H1 (cell line): ENCODE measurements at regions not wholly inside any gene's neighbourhood (a gene's known extent, or its start where the extent isn't known, plus 50 kb on each side); places are given as distances from the start of the nearest gene placed in this dataset.

Experiments used
- CTCF ChIA-PET: fragments of 300-600 bp; sonication (Branson Sonifier 250); formaldehyde crosslinking; loops from one replicate; lab custom pipeline; 2021; ENCODE audit not compliant: partially characterized antibody; lab: Charles Lee
- POLR2A ChIA-PET: fragments of 300-600 bp; sonication (Branson Sonifier 250); formaldehyde crosslinking; loops from one replicate; lab custom pipeline; 2021; ENCODE audit warnings: inconsistent platforms; ENCODE audit not compliant: partially characterized antibody; lab: Charles Lee
- DNase-seq, 2 experiments: peaks; one replicate each; pipeline versions ENCODE4 v3.0.0 to v3.0.0-alpha.2; 2010 to 2022; ENCODE audit warnings: low spot score in 2 of 2, low read depth in 1 of 2, mixed read lengths in 1 of 2
- FAIRE-seq: peaks from 2 replicates; lab custom pipeline; 2011; peaks lifted over from hg19 to GRCh38; lab: Jason Lieb, UNC
- H2AFZ ChIP-seq: 2 replicates; pipeline ENCODE4 v1.8.1; 2012; ENCODE audit warnings: low read length, inconsistent platforms
- H2AK5ac ChIP-seq: 2 replicates; pipeline ENCODE4 v1.6.1; 2013; ENCODE audit warnings: low read depth, low read length
- H2BK120ac ChIP-seq: replicated peaks from 2 replicates; pipeline ENCODE3; 2013; ENCODE audit warnings: low read depth, low read length, inconsistent platforms
- H2BK12ac ChIP-seq: 2 replicates; pipeline ENCODE4 v1.6.1; 2013; ENCODE audit warnings: low read depth, low read length
- H2BK15ac ChIP-seq: 2 replicates; pipeline ENCODE4 v1.6.1; 2013; ENCODE audit warnings: low read length
- H2BK20ac ChIP-seq: 2 replicates; pipeline ENCODE4 v1.6.1; 2013; ENCODE audit warnings: low read length
- H2BK5ac ChIP-seq: 2 replicates; pipeline ENCODE4 v1.6.1; 2013; ENCODE audit warnings: low read depth, low read length
- H3K14ac ChIP-seq: 2 replicates; pipeline ENCODE4 v1.6.1; 2013; ENCODE audit warnings: inconsistent platforms; ENCODE audit not compliant: insufficient read length
- H3K18ac ChIP-seq: 2 replicates; pipeline ENCODE4 v1.6.1; 2013; ENCODE audit warnings: low read length; ENCODE audit errors: extremely low read depth
- H3K23ac ChIP-seq: 2 replicates; pipeline ENCODE4 v1.6.1; 2013; ENCODE audit warnings: inconsistent platforms; ENCODE audit not compliant: insufficient read length
- H3K23me2 ChIP-seq: 2 replicates; pipeline ENCODE4 v1.6.1; 2013; ENCODE audit warnings: low read depth, low read length
- H3K27ac ChIP-seq: 2 replicates; pipeline ENCODE4 v1.6.1; 2011; ENCODE audit warnings: low read depth, low read length, inconsistent platforms
- H3K27me3 ChIP-seq, 4 experiments: replicated peaks in 1 of 4; 1 replicate in 1 of 4; 2 replicates in 3 of 4; pipeline versions ENCODE4 v1.6.1 to v1.8.1; 2011 to 2013; ENCODE audit warnings: low read length in 3 of 4, mild to moderate bottlenecking in 3 of 4, inconsistent platforms in 2 of 4, mixed read lengths in 2 of 4, moderate library complexity in 1 of 4; ENCODE audit not compliant: control insufficient read depth in 3 of 4, insufficient read depth in 3 of 4; ENCODE audit errors: extremely low read depth in 1 of 4
- H3K36me3 ChIP-seq, 4 experiments: 2 replicates each; pipeline versions ENCODE4 v1.6.1 to v1.8.1; 2011 to 2013; ENCODE audit warnings: mild to moderate bottlenecking in 4 of 4, low read length in 3 of 4, moderate library complexity in 2 of 4, control low read depth in 1 of 4, inconsistent platforms in 1 of 4; ENCODE audit not compliant: insufficient read depth in 4 of 4, control insufficient read depth in 2 of 4
- H3K4ac ChIP-seq: replicated peaks from 2 replicates; pipeline ENCODE3; 2013; ENCODE audit warnings: low read length, low read depth, mixed read lengths, inconsistent platforms; ENCODE audit not compliant: insufficient read length
- H3K4me1 ChIP-seq, 4 experiments: replicated peaks in 1 of 4; 1 replicate in 1 of 4; 2 replicates in 3 of 4; pipeline versions ENCODE4 v1.6.1 to v1.8.1; 2011 to 2013; ENCODE audit warnings: low read length in 3 of 4, inconsistent platforms in 2 of 4, mixed read lengths in 1 of 4; ENCODE audit not compliant: insufficient read depth in 4 of 4, control insufficient read depth in 3 of 4
- H3K4me2 ChIP-seq, 2 experiments: 2 replicates each; pipeline versions ENCODE4 v1.6.1 to v1.8.1; 2011 to 2013; ENCODE audit warnings: low read depth in 2 of 2, low read length in 2 of 2, control low read depth in 1 of 2, inconsistent platforms in 1 of 2, mild to moderate bottlenecking in 1 of 2; ENCODE audit not compliant: insufficient read depth in 1 of 2
- H3K4me3 ChIP-seq, 4 experiments: fragments of 200-600, 300-600 bp in 1 of 4; sonication (generic), shearing (Covaris generic), sonication (Bioruptor Twin) in 1 of 4; 2 replicates each; pipeline versions ENCODE4 v1.5.1 to v1.8.1; 2011 to 2016; ENCODE audit warnings: low read length in 4 of 4, low read depth in 3 of 4, control low read depth in 2 of 4, inconsistent platforms in 2 of 4, mild to moderate bottlenecking in 2 of 4, mixed read lengths in 1 of 4, moderate library complexity in 1 of 4; ENCODE audit not compliant: insufficient read depth in 2 of 4; ENCODE audit errors: extremely low read depth in 1 of 4
- H3K56ac ChIP-seq: replicated peaks from 2 replicates; pipeline ENCODE3; 2013; ENCODE audit warnings: low read depth, mild to moderate bottlenecking, mixed read lengths, low read length, inconsistent platforms; ENCODE audit not compliant: insufficient read length
- H3K79me1 ChIP-seq: 2 replicates; pipeline ENCODE4 v1.6.1; 2013; ENCODE audit warnings: low read depth, low read length, control low read depth
- H3K79me2 ChIP-seq, 2 experiments: 2 replicates each; pipeline versions ENCODE4 v1.6.1 to v1.8.1; 2012 to 2013; ENCODE audit warnings: low read length in 2 of 2, mild to moderate bottlenecking in 2 of 2, inconsistent platforms in 1 of 2; ENCODE audit not compliant: insufficient read depth in 2 of 2, control insufficient read depth in 1 of 2
- H3K9ac ChIP-seq, 4 experiments: replicated peaks in 1 of 4; 1 replicate in 1 of 4; 2 replicates in 3 of 4; pipeline versions ENCODE4 v1.6.1 to v1.8.1; 2011 to 2013; ENCODE audit warnings: low read depth in 3 of 4, low read length in 3 of 4, control low read depth in 2 of 4, mild to moderate bottlenecking in 2 of 4, moderate library complexity in 2 of 4, inconsistent platforms in 1 of 4; ENCODE audit errors: extremely low read depth in 1 of 4
- H3K9me3 ChIP-seq, 2 experiments: 2 replicates each; pipeline versions ENCODE4 v1.6.1 to v1.8.1; 2012 to 2013; ENCODE audit warnings: mild to moderate bottlenecking in 2 of 2, moderate library complexity in 2 of 2, control low read depth in 1 of 2, inconsistent platforms in 1 of 2, low read depth in 1 of 2, low read length in 1 of 2, mixed read lengths in 1 of 2; ENCODE audit not compliant: insufficient read depth in 2 of 2
- H4K20me1 ChIP-seq, 2 experiments: replicated peaks in 1 of 2; 2 replicates each; pipeline versions ENCODE3 to v1.8.1; 2011 to 2013; ENCODE audit warnings: inconsistent platforms in 2 of 2, low read length in 2 of 2, mild to moderate bottlenecking in 1 of 2; ENCODE audit not compliant: insufficient read depth in 2 of 2, control insufficient read depth in 1 of 2
- H4K5ac ChIP-seq: 2 replicates; pipeline ENCODE4 v1.6.1; 2013; ENCODE audit warnings: low read length, low read depth, mixed read lengths, inconsistent platforms; ENCODE audit not compliant: insufficient read length
- H4K8ac ChIP-seq: 2 replicates; pipeline ENCODE4 v1.8.0; 2013; ENCODE audit warnings: mild to moderate bottlenecking, moderate library complexity, low read length, inconsistent platforms; ENCODE audit not compliant: insufficient read depth; ENCODE audit errors: extremely low read depth
- H4K91ac ChIP-seq: replicated peaks from 2 replicates; pipeline ENCODE3; 2013; ENCODE audit warnings: low read length, mixed read lengths, inconsistent platforms; ENCODE audit not compliant: insufficient read length
- FOSL1 ChIP-seq: IDR thresholded peaks from 2 replicates; pipeline ENCODE4 v1.6.1; 2011; ENCODE audit warnings: mild to moderate bottlenecking, low read depth, low read length, moderate library complexity; ENCODE audit not compliant: insufficient read depth
- GTF2F1 ChIP-seq: IDR thresholded peaks from 2 replicates; pipeline ENCODE4 v1.6.1; 2012; ENCODE audit warnings: low read depth, low read length, improper control_type of control experiment, borderline replicate concordance
- HDAC2 ChIP-seq, 2 experiments: fragments of 300-600 bp in 1 of 2; sonication (generic) in 1 of 2; IDR thresholded peaks; 2 replicates each; pipeline ENCODE4 v1.6.1; 2011 to 2012; ENCODE audit warnings: low read depth in 2 of 2, low read length in 2 of 2, mild to moderate bottlenecking in 2 of 2, moderate library complexity in 2 of 2, borderline replicate concordance in 1 of 2, inconsistent platforms in 1 of 2
- NRF1 ChIP-seq: IDR thresholded peaks from 2 replicates; pipeline ENCODE4 v1.6.1; 2011; ENCODE audit warnings: mild to moderate bottlenecking, low read depth, low read length, improper control_type of control experiment
- RAD21 ChIP-seq, 2 experiments: IDR thresholded peaks in 1 of 2; conservative IDR thresholded peaks in 1 of 2; 2 replicates each; pipeline ENCODE4 v1.6.1; 2011; ENCODE audit warnings: low read depth in 2 of 2, low read length in 2 of 2, improper control_type of control experiment in 1 of 2, inconsistent platforms in 1 of 2, mild to moderate bottlenecking in 1 of 2, moderate library complexity in 1 of 2
- RBBP5 ChIP-seq: IDR thresholded peaks from 2 replicates; pipeline ENCODE4 v1.7.1; 2012; ENCODE audit warnings: low read depth, mild to moderate bottlenecking, inconsistent platforms, low read length, moderate library complexity, borderline replicate concordance
- SIRT6 ChIP-seq: IDR thresholded peaks from one replicate; pipeline ENCODE4 v1.7.1; 2012; ENCODE audit warnings: low read length, inconsistent platforms
- WGBS, 2 experiments: shearing (Covaris generic) in 1 of 2; methylation state at CpG; one replicate each; pipeline versions ENCODE4 v1.1.6 to v1.1.7; 2013 to 2015; ENCODE audit warnings: low lambda C conversion rate in 2 of 2, mixed read lengths in 2 of 2, inconsistent platforms in 1 of 2, low coverage in 1 of 2, missing lambda C conversion rate in 1 of 2; ENCODE audit not compliant: insufficient replicate concordance in 2 of 2, insufficient coverage in 1 of 2, insufficient read length in 1 of 2; ENCODE audit errors: extremely low coverage in 1 of 2, missing lambda C conversion rate in 1 of 2; 5-methylcytosine and 5-hydroxymethylcytosine counted together
- TF ChIP-seq, protein P1 (sequence below): IDR thresholded peaks from 2 replicates; pipeline ENCODE4 v1.6.1; 2012; ENCODE audit warnings: inconsistent platforms

DNA sequence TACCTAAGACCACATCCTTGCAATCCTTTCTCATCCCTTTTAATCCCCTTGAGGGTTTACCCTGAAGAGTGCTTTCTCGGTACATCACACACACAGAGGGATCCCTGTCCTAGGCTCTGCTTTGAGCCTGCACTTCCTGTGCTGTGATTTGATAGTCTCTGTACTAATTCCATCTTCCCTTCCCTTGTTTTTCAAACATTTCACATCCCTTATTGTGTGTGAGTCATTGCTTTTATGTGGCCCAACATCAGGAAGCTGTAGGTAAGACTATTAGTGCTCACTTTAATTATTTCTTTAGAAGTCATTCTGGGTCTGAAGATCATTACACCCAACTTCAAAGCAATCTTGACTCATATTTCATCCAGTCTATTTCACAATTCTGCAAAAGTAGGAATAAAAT is 57.2 kb upstream of the ANKEF1 start:
- Histone ChIP-seq H2BK5ac (no peak overlapping the region), H3K4me1 (no peaks in the 10 kb centered on the region), H4K20me1 (no peaks in the 10 kb centered on the region), H2AFZ (no peak overlapping the region), H2AK5ac (no peak overlapping the region), H2BK120ac (no peak overlapping the region), H3K79me1 (no peaks in the 10 kb centered on the region), H2BK20ac (no peak overlapping the region), H3K18ac (no peak overlapping the region), H3K36me3 (no peaks in the 10 kb centered on the region), H3K23me2 (no peaks in the 10 kb centered on the region), H2BK15ac (no peak overlapping the region), H3K79me2 (no peaks in the 10 kb centered on the region), H3K14ac (no peak overlapping the region), H3K9ac (no peak overlapping the region), H4K91ac (no peak overlapping the region), H3K4ac (no peak overlapping the region), H3K27me3 (no peaks in the 10 kb centered on the region), H4K5ac (no peak overlapping the region), H3K56ac (no peak overlapping the region), H3K4me2 (no peak overlapping the region), H3K23ac (no peak overlapping the region), H2BK12ac (no peak overlapping the region), H3K9me3 (no peaks in the 10 kb centered on the region), H3K4me3 (no peak overlapping the region), H3K27ac (no peak overlapping the region), H4K8ac (no peak overlapping the region)
- no peak for FAIRE-seq
- no peak for DNase-seq
- TF ChIP-seq, protein P1, sequence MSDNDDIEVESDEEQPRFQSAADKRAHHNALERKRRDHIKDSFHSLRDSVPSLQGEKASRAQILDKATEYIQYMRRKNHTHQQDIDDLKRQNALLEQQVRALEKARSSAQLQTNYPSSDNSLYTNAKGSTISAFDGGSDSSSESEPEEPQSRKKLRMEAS: no peak
- TF ChIP-seq HDAC2 (IDR thresholded peaks at IDR 0.05; ENCODE audit: borderline replicate concordance in 1 of 2, low read depth in 2 of 2, low read length in 2 of 2) (no peak), NRF1 (no peak), SIRT6 (no peak), RAD21 (IDR thresholded peaks at IDR 0.05 in 1 of 2, conservative IDR thresholded peaks at IDR 0.05 in 1 of 2; ENCODE audit: low read depth in 2 of 2, low read length in 2 of 2) (no peak), GTF2F1 (no peak), FOSL1 (no peak), RBBP5 (no peak)
- CTCF ChIA-PET: interaction anchor here (0.6 to 9.0 kb wide), 55 partner anchors 8 to 1054 kb away, joined by 3 to 100 read pairs (median 4); partner anchors contain the start of gene ANKEF1
- 81% methylated on average over 1 of the region's 1 CpG; no CpG with 5 or more reads in 1 of the 2 experiments for WGBS, 2 experiments
- POLR2A ChIA-PET: no interaction called here
